ENCODE measurements at regions not wholly inside any gene's neighbourhood (a gene's known extent, or its start where the extent isn't known, plus 50 kb on each side); places are given as distances from the start of the nearest gene placed in this dataset.

DNA sequence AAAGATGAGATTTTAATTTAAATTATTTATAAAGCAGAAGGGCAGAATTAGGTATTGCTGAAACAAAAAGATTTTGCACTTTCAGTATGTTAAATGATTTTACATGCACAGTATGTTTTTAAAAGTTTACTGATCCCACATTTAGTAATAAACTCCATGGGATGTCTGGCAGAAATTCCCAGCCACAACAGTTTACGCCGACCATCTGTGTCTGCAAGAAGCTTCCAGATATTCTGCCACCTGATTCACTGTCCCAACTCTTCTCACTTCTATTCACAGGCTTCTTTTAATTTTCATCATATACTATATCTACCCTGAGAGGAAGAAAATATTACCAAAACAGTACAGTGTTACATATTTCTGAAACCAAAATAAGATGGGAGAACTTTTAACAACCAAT, 115.8 kb upstream of the IQCM start:
- FAIRE-seq: no peak

- FAIRE-seq: no peak
Observed at GRCh38 chr4:149932188-149932587, 116.5 kb upstream of the IQCM start.

- FAIRE-seq: no peak
Observed at GRCh38 chr4:149933120-149933519, 117.5 kb upstream of the IQCM start.

GRCh38 chr4:149933883-149934282, 118.2 kb upstream of the IQCM start:
- no peak for FAIRE-seq

- no peak for FAIRE-seq
Observed at GRCh38 chr4:149949381-149949780, 128.9 kb upstream of the DCLK2 start.

DNA sequence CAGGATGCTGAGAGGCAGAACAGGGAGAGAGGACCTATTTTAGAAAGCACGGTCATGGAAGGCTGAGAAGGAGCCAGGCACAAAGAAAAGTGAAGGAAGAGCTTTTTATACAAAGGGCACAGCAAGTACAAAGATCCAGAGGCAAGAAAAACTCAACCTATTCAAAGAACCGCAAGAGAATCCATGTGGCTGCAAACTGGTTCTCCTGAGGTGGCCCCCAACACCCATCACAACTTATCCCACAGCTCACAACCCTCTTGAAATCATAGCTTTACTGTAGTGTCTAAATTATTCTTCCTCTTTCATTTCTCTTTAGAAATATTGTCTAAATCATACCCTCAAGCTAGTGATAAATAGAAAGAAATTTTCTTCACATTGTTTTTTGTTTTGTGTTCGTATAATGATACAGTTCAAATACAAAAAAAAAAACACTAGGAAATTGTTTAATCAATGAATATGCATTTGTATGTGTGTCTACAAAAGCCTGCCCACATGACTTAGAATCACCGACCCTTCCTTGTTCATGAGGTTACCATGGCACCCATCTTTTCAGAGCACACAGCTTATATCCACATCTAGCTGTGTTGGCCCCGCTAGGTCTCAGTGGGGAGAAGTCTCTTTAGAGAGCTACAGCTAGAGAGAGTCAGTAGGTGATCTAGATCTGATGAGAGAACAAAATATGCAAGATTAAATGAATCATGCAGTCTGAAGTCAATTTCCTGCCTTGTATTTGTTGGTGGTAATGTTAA, 126.9 kb upstream of the DCLK2 start:
- no peak for FAIRE-seq

- FAIRE-seq: no peak
Observed at GRCh38 chr4:149952101-149952500, 126.1 kb upstream of the DCLK2 start.

- FAIRE-seq: no peak
Observed at GRCh38 chr4:149952716-149953115, 125.5 kb upstream of the DCLK2 start.

DNA sequence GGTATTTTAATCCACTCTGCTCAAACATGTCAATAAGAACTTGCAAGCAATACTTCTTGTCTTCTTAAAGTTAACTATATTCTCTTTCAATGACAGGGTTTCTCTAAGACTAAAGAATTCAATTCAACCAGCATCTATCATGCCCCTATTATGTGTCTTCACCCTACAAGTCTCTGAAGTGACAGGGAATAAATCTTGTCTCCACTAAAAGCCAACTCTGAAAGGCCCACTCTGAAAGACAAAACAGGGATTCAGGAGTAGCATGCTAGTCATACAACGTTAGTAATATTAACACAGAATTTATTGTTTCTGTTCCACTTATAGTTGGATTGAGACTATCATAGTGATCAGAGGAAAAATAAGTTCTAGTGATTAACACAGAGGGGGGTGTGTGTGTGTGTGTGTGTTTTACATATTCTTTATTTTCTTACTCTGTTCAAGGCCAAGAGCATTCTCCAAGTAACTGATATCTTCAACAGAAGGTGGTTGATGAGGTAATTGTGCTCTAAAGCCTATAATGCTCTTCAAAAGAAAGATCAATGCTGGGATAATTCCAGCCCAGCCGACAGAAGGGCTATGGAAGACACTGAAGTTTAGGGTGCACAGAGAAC, 122.4 kb upstream of the DCLK2 start:
- no peak for FAIRE-seq

GRCh38 chr4:149956678-149957077, 121.6 kb upstream of the DCLK2 start:
- no peak for FAIRE-seq

GRCh38 chr4:149961876-149962597, 116.2 kb upstream of the DCLK2 start:
- FAIRE-seq: no peak

GRCh38 chr4:149964001-149964796, 114.0 kb upstream of the DCLK2 start:
- FAIRE-seq: no peak

GRCh38 chr4:149965206-149965605, 113.0 kb upstream of the DCLK2 start:
- FAIRE-seq: no peak

GRCh38 chr4:149972407-149972806, 105.8 kb upstream of the DCLK2 start:
- no peak for FAIRE-seq

- FAIRE-seq: no peak
Observed at GRCh38 chr4:149973181-149973580, 105.1 kb upstream of the DCLK2 start.

GRCh38 chr4:149975172-149975571, 103.1 kb upstream of the DCLK2 start:
- no peak for FAIRE-seq

- no peak for FAIRE-seq
Observed at GRCh38 chr4:149980121-149980682, 98.0 kb upstream of the DCLK2 start.

DNA sequence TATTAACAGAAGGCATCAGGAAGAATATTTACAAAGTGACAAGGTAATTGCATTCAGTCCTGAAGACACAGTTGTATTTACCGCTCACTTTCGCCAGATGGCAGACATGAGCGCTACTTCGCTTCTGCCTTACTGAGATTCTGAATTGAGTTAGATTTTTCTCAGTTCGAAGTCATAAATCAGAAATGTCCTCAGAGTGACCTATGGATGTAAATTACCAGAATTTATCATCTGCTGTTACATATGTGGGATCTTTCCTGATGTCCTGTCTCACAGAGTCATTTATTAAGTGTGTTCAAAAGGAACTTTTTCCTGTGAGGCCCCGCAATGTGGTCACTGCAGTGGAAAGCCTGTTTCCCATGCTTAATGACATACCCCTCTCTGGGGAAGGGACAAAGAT, 97.3 kb upstream of the DCLK2 start:
- FAIRE-seq: peak; percentile 82

GRCh38 chr4:149983401-149983800, 94.8 kb upstream of the DCLK2 start:
- FAIRE-seq: no peak

DNA sequence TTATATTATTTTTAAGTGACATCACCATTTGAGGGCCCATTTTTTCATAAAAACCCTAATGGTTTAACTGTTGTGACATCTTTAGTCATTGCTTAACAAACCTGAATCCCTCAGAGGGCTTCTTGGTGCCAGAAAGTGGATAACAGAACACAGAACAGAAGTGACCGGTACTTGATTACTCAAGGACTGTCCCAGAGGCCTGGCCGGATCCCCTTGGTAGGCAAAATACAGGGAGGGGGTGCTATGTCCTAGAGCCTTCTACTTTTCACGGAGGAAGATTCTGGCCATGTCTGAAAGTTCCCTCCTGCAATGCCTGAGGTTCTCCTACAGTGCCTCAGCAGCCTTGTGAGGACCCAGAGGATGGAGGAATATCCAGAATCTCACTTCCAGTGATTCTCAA, 94.3 kb upstream of the DCLK2 start:
- no peak for FAIRE-seq

DNA sequence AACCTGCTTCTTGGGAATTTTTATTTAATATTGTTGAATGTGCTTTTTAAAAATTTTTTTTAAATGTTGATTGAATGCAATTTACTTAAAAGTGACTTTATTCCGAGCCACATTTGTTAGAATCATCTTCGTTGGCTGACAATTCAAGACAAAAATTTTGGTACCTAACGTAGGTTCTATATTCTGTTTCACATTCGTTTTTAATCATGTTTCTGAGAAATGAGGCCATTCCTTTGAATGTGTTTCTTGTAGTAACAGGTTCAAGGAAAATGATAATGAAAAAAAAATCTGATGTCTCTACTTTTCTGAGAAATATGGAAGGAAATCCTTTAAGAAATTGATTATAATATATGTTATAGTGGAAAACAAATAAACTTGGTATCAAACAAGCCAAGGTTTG, 92.3 kb upstream of the DCLK2 start:
- FAIRE-seq: no peak

DNA sequence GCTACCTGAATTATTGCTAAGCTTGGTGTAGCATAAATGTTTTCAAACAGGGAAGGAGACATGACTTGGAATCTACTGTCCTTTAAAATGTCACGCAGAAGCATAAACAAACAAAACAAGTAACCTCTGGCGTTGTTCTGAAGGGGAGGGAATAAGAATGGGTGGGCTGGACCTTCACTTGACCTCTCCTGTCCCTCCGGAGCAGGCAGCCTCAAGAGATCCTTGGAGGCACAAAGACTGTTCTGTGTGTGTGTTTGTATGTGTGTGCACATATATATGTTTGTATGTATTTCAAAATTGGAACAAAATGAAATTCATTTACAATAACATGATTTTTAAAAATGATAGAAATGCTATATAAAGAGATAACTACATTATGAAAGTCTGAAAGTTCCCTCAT, 91.3 kb upstream of the DCLK2 start:
- FAIRE-seq: no peak
